ENCODE measurements at regions not wholly inside any gene's neighbourhood (a gene's known extent, or its start where the extent isn't known, plus 50 kb on each side); places are given as distances from the start of the nearest gene placed in this dataset.

GRCh38 chr12:13606290-13606689 lies 375.1 kb downstream of the GRIN2B start:
- H3K4me3 Mint-ChIP-seq, result no peak overlapping the region
- no peak overlapping the region for H3K27ac Mint-ChIP-seq
- peaks cover 2% of the 10 kb centered on the region; the same call in 1 of the 2 replicates for H3K27me3 Mint-ChIP-seq (ENCODE audit: insufficient read depth)
- H3K9me3 Mint-ChIP-seq, result peaks cover 40% of the 10 kb centered on the region
- no peaks in the 10 kb centered on the region for H3K36me3 Mint-ChIP-seq (ENCODE audit: low read depth)
- DNase-seq, result no peak
- TF ChIP-seq CTCF (IDR thresholded peaks at IDR 0.05), result no peak
- no peaks in the 10 kb centered on the region for H3K4me1 Mint-ChIP-seq (ENCODE audit: low read depth)

DNA sequence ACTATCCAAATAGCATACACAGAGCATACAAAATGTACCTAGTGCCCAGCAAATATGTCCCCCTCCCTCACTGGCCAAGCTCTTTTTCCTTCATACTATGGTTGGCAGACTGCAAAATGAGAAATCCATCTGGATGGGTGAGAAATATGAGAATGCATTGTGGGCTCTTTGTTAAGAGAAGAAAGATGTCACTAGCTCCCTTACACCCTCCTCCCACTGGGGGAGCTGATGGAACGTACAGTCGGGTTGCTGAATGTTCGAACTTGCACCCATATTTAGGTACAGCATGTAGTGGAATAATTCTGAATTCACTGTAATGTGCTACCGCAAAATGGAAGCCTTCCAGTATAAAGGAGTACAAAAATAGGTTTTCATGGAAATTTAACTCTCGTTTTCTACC lies 377.4 kb downstream of the GRIN2B start:
- Mint-ChIP-seq H3K9me3 (peaks cover 47% of the 10 kb centered on the region), H3K4me1 (ENCODE audit: low read depth) (no peaks in the 10 kb centered on the region), H3K27ac (no peak overlapping the region), H3K27me3 (ENCODE audit: insufficient read depth) (peaks cover 2% of the 10 kb centered on the region; the same call in 1 of the 2 replicates), H3K4me3 (no peak overlapping the region), H3K36me3 (ENCODE audit: low read depth) (no peaks in the 10 kb centered on the region)
- DNase-seq, result no peak
- no peak for TF ChIP-seq CTCF (IDR thresholded peaks at IDR 0.05)

GRCh38 chr12:13602172-13602571 lies 379.2 kb downstream of the GRIN2B start:
- no peak for DNase-seq
- no peak for TF ChIP-seq CTCF (IDR thresholded peaks at IDR 0.05)
- no peaks in the 10 kb centered on the region for H3K36me3 Mint-ChIP-seq (ENCODE audit: low read depth)
- no peak overlapping the region for H3K4me3 Mint-ChIP-seq
- peaks cover 56% of the 10 kb centered on the region for H3K9me3 Mint-ChIP-seq
- H3K27me3 Mint-ChIP-seq (ENCODE audit: insufficient read depth), result peaks cover 2% of the 10 kb centered on the region; the same call in 1 of the 2 replicates
- no peak overlapping the region for H3K27ac Mint-ChIP-seq
- H3K4me1 Mint-ChIP-seq (ENCODE audit: low read depth), result no peaks in the 10 kb centered on the region

DNA sequence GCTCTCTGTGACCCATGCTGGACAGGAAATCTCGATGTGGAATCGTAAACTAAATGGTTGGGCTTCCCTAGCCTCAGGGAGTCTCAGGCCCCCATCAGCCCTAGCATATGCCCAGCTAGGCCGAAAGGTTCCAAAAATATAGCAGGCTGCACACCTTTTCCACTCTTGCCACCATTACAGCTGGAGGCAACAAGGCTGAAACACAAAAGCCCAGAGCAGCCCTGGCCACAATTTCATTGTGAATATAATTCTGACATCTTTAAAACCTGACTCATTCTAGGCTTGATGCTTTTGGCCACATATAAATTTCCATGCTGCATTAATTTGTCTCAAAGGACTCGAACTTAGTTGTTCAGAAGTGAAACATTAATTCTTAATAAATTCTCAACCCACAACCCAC lies 382.2 kb downstream of the GRIN2B start:
- peaks cover 2% of the 10 kb centered on the region; the same call in 1 of the 2 replicates for H3K27me3 Mint-ChIP-seq (ENCODE audit: insufficient read depth)
- no peak for TF ChIP-seq CTCF (IDR thresholded peaks at IDR 0.05)
- peaks cover 66% of the 10 kb centered on the region for H3K9me3 Mint-ChIP-seq
- H3K27ac Mint-ChIP-seq, result no peak overlapping the region
- H3K4me1 Mint-ChIP-seq (ENCODE audit: low read depth), result no peaks in the 10 kb centered on the region
- H3K4me3 Mint-ChIP-seq, result no peak overlapping the region
- H3K36me3 Mint-ChIP-seq (ENCODE audit: low read depth), result no peaks in the 10 kb centered on the region
- no peak for DNase-seq

- no peak for TF ChIP-seq CTCF (IDR thresholded peaks at IDR 0.05)
- Mint-ChIP-seq H3K4me3 (no peak overlapping the region), H3K4me1 (ENCODE audit: low read depth) (no peaks in the 10 kb centered on the region), H3K9me3 (peaks cover 68% of the 10 kb centered on the region), H3K36me3 (ENCODE audit: low read depth) (no peaks in the 10 kb centered on the region), H3K27ac (no peak overlapping the region), H3K27me3 (ENCODE audit: insufficient read depth) (no peaks in the 10 kb centered on the region; the same call in 1 of the 2 replicates)
- DNase-seq, result no peak
These were observed 383.6 kb downstream of the GRIN2B start for GRCh38 chr12:13597837-13598236.

GRCh38 chr12:13597166-13597565 lies 384.2 kb downstream of the GRIN2B start:
- Mint-ChIP-seq H3K27me3 (ENCODE audit: insufficient read depth) (no peaks in the 10 kb centered on the region; the same call in 1 of the 2 replicates), H3K4me1 (ENCODE audit: low read depth) (no peaks in the 10 kb centered on the region), H3K36me3 (ENCODE audit: low read depth) (no peaks in the 10 kb centered on the region), H3K27ac (no peak overlapping the region), H3K4me3 (no peak overlapping the region), H3K9me3 (peaks cover 69% of the 10 kb centered on the region)
- TF ChIP-seq CTCF (IDR thresholded peaks at IDR 0.05), result no peak
- no peak for DNase-seq

Data from HFFc6 (cell line).